ENCODE measurements at regions not wholly inside any gene's neighbourhood (a gene's known extent, or its start where the extent isn't known, plus 50 kb on each side); places are given as distances from the start of the nearest gene placed in this dataset.

DNA sequence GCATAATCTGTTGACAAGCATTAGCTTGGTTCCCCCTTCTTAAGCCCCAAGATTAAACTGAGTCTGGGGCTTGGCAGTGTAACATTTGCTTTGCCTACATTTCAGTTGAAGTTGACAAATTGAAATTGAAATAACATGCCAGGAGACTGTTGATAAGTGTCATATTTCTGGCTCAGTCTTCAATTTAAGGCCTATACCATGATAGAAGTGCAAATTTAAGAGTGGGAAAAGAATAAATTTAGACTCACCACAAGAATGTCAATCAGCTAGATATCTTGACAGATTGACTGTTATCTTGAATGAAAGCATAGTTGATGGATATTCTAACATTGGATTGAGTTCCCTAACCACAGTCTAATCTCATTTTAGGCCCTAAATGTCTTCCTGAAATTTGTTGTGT lies 117.6 kb downstream of the MAGEB17 start:
- H3K27ac ChIP-seq, result no peak overlapping the region
- H3K4me1 ChIP-seq, result no peaks in the 10 kb centered on the region
- H3K36me3 ChIP-seq, result no peaks in the 10 kb centered on the region
- no peaks in the 10 kb centered on the region for H3K9me3 ChIP-seq
- DNase-seq, result no peak
- no peaks in the 10 kb centered on the region for H3K27me3 ChIP-seq
- no peak for TF ChIP-seq POLR2A (IDR thresholded peaks at IDR 0.05)
- TF ChIP-seq, protein P1, sequence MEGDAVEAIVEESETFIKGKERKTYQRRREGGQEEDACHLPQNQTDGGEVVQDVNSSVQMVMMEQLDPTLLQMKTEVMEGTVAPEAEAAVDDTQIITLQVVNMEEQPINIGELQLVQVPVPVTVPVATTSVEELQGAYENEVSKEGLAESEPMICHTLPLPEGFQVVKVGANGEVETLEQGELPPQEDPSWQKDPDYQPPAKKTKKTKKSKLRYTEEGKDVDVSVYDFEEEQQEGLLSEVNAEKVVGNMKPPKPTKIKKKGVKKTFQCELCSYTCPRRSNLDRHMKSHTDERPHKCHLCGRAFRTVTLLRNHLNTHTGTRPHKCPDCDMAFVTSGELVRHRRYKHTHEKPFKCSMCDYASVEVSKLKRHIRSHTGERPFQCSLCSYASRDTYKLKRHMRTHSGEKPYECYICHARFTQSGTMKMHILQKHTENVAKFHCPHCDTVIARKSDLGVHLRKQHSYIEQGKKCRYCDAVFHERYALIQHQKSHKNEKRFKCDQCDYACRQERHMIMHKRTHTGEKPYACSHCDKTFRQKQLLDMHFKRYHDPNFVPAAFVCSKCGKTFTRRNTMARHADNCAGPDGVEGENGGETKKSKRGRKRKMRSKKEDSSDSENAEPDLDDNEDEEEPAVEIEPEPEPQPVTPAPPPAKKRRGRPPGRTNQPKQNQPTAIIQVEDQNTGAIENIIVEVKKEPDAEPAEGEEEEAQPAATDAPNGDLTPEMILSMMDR (IDR thresholded peaks at IDR 0.05), result no peak
- H3K4me3 ChIP-seq, result no peak overlapping the region

DNA sequence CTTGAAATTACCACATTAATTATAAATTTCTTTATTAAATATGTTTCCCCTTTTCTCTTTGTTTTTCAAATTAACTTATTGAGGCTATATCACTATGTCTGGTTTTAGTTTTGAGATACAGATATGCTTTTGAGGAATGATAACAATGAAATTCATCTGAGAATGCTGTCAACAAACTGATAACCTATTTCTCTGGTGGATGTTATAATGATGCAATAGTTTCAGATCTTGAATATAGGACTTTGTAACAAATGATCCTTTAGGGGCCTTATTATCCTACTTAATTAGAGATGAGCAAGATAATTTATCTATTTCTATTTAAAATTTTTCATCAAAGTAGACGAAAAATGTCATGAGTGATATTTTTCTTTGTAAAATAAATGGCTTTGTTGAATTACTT lies 123.7 kb downstream of the MAGEB17 start:
- no peaks in the 10 kb centered on the region for H3K9me3 ChIP-seq
- no peaks in the 10 kb centered on the region for H3K36me3 ChIP-seq
- H3K4me3 ChIP-seq, result no peak overlapping the region
- DNase-seq, result no peak
- H3K27ac ChIP-seq, result no peak overlapping the region
- H3K4me1 ChIP-seq, result no peaks in the 10 kb centered on the region
- H3K27me3 ChIP-seq, result no peaks in the 10 kb centered on the region
- TF ChIP-seq, protein P1 (IDR thresholded peaks at IDR 0.05), result no peak
- TF ChIP-seq POLR2A (IDR thresholded peaks at IDR 0.05), result no peak

DNA sequence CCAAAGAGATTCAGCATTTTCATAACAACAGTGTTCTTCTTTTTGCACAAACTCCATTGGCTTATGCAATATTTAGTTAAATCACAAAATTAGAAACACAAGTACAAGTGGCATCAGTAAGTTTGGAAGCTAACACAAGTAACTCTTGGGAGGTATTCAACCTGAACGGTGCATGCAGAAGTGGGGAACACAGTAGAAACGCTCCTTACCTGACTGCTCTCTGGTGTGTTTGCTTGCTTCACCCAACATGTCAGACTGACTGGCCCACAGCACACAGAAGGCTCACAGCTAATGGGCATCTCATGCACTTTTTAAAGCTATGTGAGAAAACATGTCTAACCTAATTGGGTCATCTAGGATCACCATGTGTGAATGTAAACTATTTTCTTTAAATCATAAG lies 133.6 kb downstream of the MAGEB17 start:
- TF ChIP-seq, protein P1 (IDR thresholded peaks at IDR 0.05), result no peak
- TF ChIP-seq POLR2A (IDR thresholded peaks at IDR 0.05), result no peak
- no peak overlapping the region for H3K27ac ChIP-seq

DNA sequence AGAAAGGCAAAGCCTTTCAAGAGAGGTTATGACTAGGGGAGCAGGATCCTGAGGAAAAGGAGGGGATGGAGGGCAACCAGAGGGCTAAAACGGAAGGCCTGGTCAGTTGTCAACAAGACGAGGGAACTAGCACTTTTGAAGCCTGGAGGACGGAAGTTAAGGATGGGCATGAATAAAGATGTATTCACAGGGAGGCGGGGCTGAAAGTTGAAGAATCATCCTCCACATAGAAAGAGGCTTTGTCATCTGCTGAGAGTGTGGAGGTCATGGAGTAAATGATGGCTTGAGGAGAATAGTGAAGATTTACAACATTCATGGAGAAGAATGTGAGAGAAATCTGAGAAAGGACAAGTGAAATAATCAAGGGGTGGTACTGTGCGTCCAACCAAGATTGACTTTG lies 137.5 kb downstream of the MAGEB17 start:
- no peaks in the 10 kb centered on the region for H3K9me3 ChIP-seq
- H3K4me1 ChIP-seq, result no peaks in the 10 kb centered on the region
- H3K36me3 ChIP-seq, result no peaks in the 10 kb centered on the region
- TF ChIP-seq, protein P1 (IDR thresholded peaks at IDR 0.05), result no peak
- TF ChIP-seq POLR2A (IDR thresholded peaks at IDR 0.05), result no peak
- DNase-seq, result no peak
- no peak overlapping the region for H3K27ac ChIP-seq
- no peaks in the 10 kb centered on the region for H3K27me3 ChIP-seq
- H3K4me3 ChIP-seq, result no peak overlapping the region

More for the DNA sequence above, 133.6 kb downstream of the MAGEB17 start:
- no peak overlapping the region for H3K4me3 ChIP-seq
- H3K36me3 ChIP-seq, result no peaks in the 10 kb centered on the region
- H3K9me3 ChIP-seq, result no peaks in the 10 kb centered on the region
- H3K27me3 ChIP-seq, result no peaks in the 10 kb centered on the region
- no peak for DNase-seq
- no peaks in the 10 kb centered on the region for H3K4me1 ChIP-seq

DNA sequence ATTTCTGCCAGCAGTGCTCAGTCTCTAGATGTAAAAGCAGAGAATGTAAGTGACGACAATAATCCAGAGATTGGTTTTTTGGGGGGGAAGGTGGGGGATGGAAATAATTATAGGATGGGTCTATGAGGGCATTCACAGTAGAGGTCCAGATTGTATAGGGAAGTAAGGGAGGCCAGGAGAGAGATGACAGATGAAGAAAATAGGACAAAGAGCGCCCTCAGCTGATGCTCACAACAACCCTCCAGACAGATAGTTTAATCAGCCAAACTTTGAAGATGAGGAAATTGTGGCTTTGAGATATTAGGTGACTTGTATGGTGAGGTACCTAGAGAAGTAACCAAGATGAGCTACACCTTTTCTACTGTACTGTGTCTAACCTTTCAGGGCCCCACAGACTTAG lies 137.9 kb downstream of the MAGEB17 start:
- no peak for TF ChIP-seq POLR2A (IDR thresholded peaks at IDR 0.05)
- TF ChIP-seq, protein P1 (IDR thresholded peaks at IDR 0.05), result no peak
- H3K36me3 ChIP-seq, result no peaks in the 10 kb centered on the region
- H3K27me3 ChIP-seq, result no peaks in the 10 kb centered on the region
- no peak overlapping the region for H3K4me3 ChIP-seq
- H3K4me1 ChIP-seq, result no peaks in the 10 kb centered on the region
- no peak overlapping the region for H3K27ac ChIP-seq
- no peak for DNase-seq
- no peaks in the 10 kb centered on the region for H3K9me3 ChIP-seq

DNA sequence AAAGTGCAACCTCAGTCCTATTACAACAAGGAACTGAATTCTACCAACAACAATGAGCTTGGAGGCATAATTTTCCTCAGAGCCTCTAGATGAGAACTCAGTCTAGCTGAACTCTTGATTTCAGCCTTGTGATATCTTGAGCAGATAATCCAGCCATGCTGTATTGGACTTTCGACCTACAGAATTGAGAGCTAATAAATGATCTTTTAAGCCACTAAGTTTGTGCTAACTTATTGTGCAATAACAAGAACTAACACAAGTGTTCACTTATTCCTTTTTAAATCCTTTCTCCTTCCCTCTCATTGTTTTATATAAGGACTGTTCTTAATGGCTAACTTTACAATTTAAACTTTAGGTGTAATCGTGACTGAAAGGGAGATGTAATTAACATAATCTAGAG lies 140.7 kb downstream of the MAGEB17 start:
- DNase-seq, result no peak
- Histone ChIP-seq H3K9me3 (no peaks in the 10 kb centered on the region), H3K36me3 (no peaks in the 10 kb centered on the region), H3K27me3 (no peaks in the 10 kb centered on the region), H3K4me3 (no peak overlapping the region), H3K27ac (no peak overlapping the region), H3K4me1 (no peaks in the 10 kb centered on the region)
- TF ChIP-seq, protein P1 (IDR thresholded peaks at IDR 0.05), result no peak
- no peak for TF ChIP-seq POLR2A (IDR thresholded peaks at IDR 0.05)

Measured in Peyer's patch (tissue), 4 donors.